ENCODE measurements at regions not wholly inside any gene's neighbourhood (a gene's known extent, or its start where the extent isn't known, plus 50 kb on each side); places are given as distances from the start of the nearest gene placed in this dataset.

- TF ChIP-seq CTCF (IDR thresholded peaks at IDR 0.05) = no peak
- no peak for TF ChIP-seq POLR2A (IDR thresholded peaks at IDR 0.05)
Measured at GRCh38 chrX:140180585-140180984, 215.3 kb upstream of the CXorf66 start.
